GM10266 (cell line): ENCODE measurements at regions not wholly inside any gene's neighbourhood (a gene's known extent, or its start where the extent isn't known, plus 50 kb on each side); places are given as distances from the start of the nearest gene placed in this dataset.
A peak's percentile ranks its signal among the peaks of the same experiment; 100 is the strongest.

Experiments
- DNase-seq: peaks from one replicate; pipeline ENCODE4 v3.0.0; 2012; ENCODE audit errors: extremely low spot score
- TF ChIP-seq, protein P1 (sequence below): IDR thresholded peaks from 2 replicates; pipeline ENCODE4 v1.5.1; 2012; ENCODE audit warnings: mild to moderate bottlenecking, low read depth; ENCODE audit not compliant: control insufficient read depth, insufficient read depth; ENCODE audit errors: missing control alignments

DNA sequence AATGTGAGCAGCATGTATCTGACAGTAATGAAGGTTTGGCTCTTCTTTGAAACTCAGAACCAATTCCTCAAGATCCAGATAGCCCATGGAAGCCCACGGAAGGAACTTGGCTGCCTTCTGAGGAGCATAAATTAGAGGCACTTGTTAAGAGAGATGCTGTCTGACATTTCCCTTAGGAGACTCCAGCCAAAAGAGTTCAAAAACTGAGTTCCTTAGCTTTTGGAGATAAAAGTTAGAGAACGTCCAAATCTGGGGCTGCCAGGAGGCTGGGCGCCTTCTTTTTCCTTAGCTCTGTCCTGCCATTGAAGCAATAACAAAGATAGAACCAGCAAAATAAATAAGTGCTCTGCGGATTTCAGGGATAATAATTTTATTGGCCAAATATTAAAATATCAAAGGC, 439.6 kb upstream of the USP24 start:
- DNase-seq: no peak
- TF ChIP-seq, protein P1, sequence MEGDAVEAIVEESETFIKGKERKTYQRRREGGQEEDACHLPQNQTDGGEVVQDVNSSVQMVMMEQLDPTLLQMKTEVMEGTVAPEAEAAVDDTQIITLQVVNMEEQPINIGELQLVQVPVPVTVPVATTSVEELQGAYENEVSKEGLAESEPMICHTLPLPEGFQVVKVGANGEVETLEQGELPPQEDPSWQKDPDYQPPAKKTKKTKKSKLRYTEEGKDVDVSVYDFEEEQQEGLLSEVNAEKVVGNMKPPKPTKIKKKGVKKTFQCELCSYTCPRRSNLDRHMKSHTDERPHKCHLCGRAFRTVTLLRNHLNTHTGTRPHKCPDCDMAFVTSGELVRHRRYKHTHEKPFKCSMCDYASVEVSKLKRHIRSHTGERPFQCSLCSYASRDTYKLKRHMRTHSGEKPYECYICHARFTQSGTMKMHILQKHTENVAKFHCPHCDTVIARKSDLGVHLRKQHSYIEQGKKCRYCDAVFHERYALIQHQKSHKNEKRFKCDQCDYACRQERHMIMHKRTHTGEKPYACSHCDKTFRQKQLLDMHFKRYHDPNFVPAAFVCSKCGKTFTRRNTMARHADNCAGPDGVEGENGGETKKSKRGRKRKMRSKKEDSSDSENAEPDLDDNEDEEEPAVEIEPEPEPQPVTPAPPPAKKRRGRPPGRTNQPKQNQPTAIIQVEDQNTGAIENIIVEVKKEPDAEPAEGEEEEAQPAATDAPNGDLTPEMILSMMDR: no peak

GRCh38 chr1:55654171-55654570, 439.0 kb upstream of the USP24 start:
- TF ChIP-seq, protein P1: no peak
- no peak for DNase-seq

DNA sequence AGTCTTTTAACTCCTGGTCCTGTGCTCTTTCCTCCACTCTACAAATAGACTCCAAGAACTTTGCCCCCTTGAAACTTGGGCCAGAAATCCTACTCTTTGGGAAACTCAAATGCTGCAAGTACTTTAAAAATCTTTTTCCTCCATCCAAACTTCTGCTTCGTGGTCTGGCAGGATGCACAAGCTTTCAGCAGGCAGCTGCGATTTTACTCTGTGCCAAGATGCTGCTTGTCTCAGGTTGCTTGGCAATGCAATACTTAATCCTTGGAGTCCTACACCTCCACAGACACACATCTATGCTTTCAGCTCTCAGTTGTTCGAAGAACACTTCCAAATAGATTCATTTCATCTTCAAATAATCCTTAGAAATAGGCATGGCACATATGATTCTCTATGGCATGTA, 435.3 kb upstream of the USP24 start:
- TF ChIP-seq, protein P1: no peak
- no peak for DNase-seq

DNA sequence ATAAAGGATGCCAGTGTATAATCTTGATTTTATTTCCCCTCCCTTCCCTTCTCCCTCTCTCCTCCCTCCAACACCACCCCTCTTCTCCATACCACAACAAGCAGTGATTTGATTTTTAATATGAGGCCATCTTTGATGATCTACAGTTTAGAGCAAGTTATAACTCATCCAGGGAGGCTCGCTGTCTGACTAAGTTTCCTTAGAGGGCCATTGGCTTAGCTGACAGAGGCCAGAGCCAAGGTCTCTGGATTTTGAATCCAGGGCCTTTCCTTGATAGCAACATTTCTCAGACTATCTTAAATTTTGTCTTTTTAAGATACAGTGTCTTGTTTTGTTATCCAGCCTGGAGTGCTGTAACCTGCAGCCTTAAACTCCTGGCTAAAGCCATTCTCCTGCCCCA, 431.0 kb upstream of the USP24 start:
- TF ChIP-seq, protein P1: no peak
- DNase-seq: no peak

GRCh38 chr1:55645270-55645669, 430.1 kb upstream of the USP24 start:
- TF ChIP-seq, protein P1: no peak
- DNase-seq: no peak

DNA sequence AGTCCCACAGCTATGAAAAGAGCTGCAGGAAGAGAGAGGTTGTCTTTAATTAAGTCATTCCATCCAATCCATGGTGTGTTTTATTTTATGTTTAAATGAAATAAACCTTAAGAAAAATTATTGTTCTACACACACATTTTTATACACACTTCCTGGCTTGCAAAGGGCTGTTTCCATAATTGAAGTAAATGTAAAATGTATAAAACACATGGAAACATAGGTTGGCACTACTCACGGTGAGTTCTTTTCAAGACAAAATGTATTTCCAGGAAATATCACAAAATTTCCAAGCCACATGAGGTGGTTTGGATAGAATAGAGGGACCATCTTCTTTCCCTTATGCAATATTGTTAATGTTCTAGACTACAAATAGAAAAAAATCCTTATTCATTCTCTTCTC, 426.8 kb upstream of the USP24 start:
- DNase-seq: no peak
- TF ChIP-seq, protein P1: no peak

DNA sequence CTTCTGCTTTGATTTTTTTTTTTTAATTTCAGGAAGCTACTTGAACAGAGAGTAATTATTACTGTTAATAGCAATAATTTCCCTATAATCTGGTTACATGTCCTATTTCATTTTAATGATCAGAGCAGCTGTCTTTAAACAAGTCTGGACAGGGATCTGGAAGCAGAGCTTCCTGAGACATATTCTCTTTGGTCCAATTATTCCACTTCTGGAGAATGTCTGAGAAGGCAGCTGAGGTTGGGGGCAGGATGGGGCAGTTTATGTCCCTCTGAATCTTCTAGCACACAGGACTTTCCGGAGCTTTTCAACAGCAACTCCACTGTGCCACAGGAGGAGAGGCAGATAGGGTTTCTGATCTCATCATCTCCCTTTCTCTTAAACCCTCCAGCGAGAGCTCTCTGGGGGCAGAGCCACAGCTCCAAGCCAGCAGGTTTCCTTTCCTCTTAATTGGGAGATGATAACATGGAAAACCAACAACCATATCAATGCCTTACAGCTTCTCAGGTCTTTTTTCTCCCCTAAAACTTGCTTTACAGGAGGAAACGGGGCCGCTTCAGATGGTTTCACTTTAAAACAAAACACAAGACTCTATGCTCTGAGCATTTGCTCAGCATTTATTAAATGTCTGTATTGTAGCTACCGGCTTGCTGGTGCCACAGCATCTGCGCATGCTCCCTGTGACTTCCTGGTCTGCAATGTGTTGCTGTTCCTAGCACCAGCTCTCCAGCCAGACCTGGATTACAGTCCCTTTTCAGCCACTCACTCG, 425.7 kb upstream of the USP24 start:
- TF ChIP-seq, protein P1: no peak
- peak; percentile 25 for DNase-seq
